Activated CD8-positive, alpha-beta memory T cell treated with anti-CD3 and anti-CD28 coated beads for 36 hours (primary cell): ENCODE measurements at regions not wholly inside any gene's neighbourhood (a gene's known extent, or its start where the extent isn't known, plus 50 kb on each side); places are given as distances from the start of the nearest gene placed in this dataset.

Experiments
- CTCF ChIA-PET: fragments of 350-600 bp; sonication (Branson Sonifier 250); formaldehyde crosslinking; loops from one replicate; lab custom pipeline; 2021; ENCODE audit warnings: antibody characterized with exemption; lab: Charles Lee
- POLR2A ChIA-PET: fragments of 350-600 bp; sonication (Branson Sonifier 250); formaldehyde crosslinking; loops from one replicate; lab custom pipeline; 2021; ENCODE audit warnings: antibody characterized with exemption; lab: Charles Lee

- CTCF ChIA-PET = no interaction called here
Measured at GRCh38 chr2:181114021-181114420, 133.6 kb downstream of the UBE2E3 start.

DNA sequence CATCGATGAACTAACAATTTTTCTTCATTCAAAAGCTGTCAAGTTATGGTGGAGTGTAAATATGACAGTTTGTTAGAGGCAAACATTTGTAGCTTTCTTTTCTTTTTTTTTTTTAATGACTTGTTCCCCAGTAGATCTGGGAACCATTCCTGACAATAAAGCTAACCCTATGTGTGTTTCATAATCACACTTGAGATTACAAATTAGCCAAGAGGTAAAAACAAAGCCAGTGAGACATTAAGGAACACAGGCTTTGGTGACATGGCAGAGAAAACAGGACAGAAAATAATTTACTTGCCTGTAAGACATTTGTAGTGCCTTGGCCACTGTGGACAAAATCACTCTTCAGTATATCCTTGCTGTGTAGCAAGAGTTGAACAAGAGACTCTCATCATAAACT is 135.9 kb downstream of the UBE2E3 start:
- ChIA-PET CTCF (no interaction called here), POLR2A (no interaction called here)

More at GRCh38 chr2:181114021-181114420, 133.6 kb downstream of the UBE2E3 start:
- POLR2A ChIA-PET = interaction anchor here (0.5 kb wide), 1 partner anchor 48 kb away, joined by 3 read pairs; no protein-coding TSS in a partner anchor

GRCh38 chr2:181117206-181117925 is 137.0 kb downstream of the UBE2E3 start:
- CTCF ChIA-PET = no interaction called here
- POLR2A ChIA-PET = no interaction called here

DNA sequence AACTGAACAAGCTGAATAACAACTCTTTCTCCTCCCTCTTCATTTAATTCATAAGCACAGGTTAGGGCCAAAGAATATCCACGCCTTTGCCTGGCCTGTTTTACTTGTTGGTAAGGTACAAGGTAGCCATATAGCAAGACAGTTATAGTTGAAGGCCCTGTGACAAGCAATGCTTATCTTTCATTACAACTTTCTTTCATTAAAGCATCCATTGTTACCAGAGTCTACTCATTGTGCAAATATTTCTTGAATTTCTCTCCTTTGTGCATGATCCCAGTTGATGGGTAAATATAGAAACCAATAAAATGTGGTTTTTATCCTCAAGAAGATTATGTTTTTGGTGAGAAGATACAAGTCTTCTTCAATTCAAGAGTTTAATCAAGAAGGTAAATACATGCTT is 140.2 kb downstream of the UBE2E3 start:
- ChIA-PET POLR2A (no interaction called here), CTCF (no interaction called here)

- ChIA-PET POLR2A (no interaction called here), CTCF (no interaction called here)
Measured at GRCh38 chr2:181121996-181122395, 141.6 kb downstream of the UBE2E3 start.

DNA sequence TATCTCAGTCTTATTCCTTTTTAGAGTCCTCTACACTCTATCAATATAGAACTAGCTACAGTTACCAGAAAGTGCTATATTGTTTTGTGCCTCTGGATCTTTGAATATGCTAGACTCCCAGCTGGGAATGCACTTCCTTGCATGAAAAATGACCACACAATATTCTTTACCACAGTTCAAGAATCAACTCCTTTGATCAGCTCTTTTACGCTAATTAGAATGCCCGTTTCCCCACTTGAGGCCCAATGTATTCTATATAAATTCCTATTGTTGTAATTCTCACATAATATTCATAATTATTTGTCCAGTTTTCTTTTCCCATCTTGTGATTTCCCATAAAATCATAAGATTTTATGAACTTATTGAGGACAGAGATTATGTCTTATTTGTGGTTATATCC is 142.2 kb downstream of the UBE2E3 start:
- CTCF ChIA-PET = no interaction called here
- POLR2A ChIA-PET = no interaction called here

- ChIA-PET CTCF (no interaction called here), POLR2A (no interaction called here)
Measured at GRCh38 chr2:181123798-181124231, 143.4 kb downstream of the UBE2E3 start.

DNA sequence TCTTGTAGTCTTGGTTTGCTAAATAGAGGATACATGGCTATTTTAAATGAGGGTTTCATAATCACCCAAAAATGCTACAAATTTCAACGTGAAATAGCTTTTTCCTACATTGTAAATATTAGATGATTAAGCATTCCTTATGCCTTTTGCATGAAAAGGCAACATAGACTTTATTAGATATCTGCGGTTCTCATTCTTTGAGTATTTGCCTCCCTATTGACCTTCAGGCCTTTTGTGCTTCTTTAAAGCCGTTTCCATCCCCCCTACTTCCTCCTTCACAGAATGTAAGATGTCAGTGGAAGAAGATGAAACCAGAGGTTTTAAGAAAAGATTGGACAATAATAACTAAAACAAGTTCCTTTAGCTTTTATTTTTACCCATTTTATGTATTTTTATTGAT is 144.1 kb downstream of the UBE2E3 start:
- CTCF ChIA-PET = interaction anchor here (0.7 kb wide), 1 partner anchor 16 kb away, joined by 3 read pairs; no protein-coding TSS in a partner anchor
- POLR2A ChIA-PET = no interaction called here

DNA sequence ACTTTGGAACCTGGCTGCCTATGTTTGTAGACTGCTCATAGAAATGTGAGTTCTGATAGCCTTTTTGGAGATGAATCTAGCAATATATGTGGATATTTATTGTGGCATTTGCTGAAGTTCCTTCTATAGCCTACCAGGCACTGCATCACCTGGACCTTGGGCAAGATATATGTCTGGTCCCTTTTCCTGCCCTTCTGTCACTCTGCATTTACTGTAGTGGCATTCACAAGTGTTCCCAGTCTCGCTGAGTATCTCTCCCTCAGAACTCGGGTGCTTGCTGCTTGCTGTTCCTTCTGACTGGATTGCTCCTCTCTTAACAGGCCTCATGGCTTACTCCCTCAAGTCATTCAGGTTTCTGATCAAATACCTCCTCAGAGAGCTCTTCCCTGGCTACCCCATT is 145.0 kb downstream of the UBE2E3 start:
- ChIA-PET CTCF (interaction anchor here (0.7 to 2.0 kb wide), 2 partner anchors 17 to 332 kb away, joined by 3 to 8 read pairs; partner anchors contain the start of gene ITGA4), POLR2A (interaction anchor here (1.5 kb wide), 1 partner anchor 19 kb away, joined by 3 read pairs; no protein-coding TSS in a partner anchor)

- ChIA-PET CTCF (interaction anchor here (1.2 to 2.0 kb wide), 3 partner anchors 17 to 331 kb away, joined by 3 to 8 read pairs (median 3); partner anchors contain the start of gene ITGA4), POLR2A (interaction anchor here (0.6 to 1.5 kb wide), 4 partner anchors 18 to 332 kb away, joined by 3 to 5 read pairs (median 3); no protein-coding TSS in a partner anchor)
Measured at GRCh38 chr2:181126311-181126868, 146.0 kb downstream of the UBE2E3 start.

GRCh38 chr2:181128199-181128598 is 147.8 kb downstream of the UBE2E3 start:
- ChIA-PET CTCF (interaction anchor here (0.7 to 1.4 kb wide), 6 partner anchors 13 to 329 kb away, joined by 3 to 5 read pairs (median 3); partner anchors contain the start of gene ITGA4), POLR2A (interaction anchor here (0.6 to 1.1 kb wide), 4 partner anchors 14 to 184 kb away, joined by 3 to 7 read pairs (median 3); no protein-coding TSS in a partner anchor)

GRCh38 chr2:181129364-181130056 is 149.1 kb downstream of the UBE2E3 start:
- POLR2A ChIA-PET = no interaction called here
- CTCF ChIA-PET = interaction anchor here (1.3 kb wide), 1 partner anchor 15 kb away, joined by 4 read pairs; no protein-coding TSS in a partner anchor

DNA sequence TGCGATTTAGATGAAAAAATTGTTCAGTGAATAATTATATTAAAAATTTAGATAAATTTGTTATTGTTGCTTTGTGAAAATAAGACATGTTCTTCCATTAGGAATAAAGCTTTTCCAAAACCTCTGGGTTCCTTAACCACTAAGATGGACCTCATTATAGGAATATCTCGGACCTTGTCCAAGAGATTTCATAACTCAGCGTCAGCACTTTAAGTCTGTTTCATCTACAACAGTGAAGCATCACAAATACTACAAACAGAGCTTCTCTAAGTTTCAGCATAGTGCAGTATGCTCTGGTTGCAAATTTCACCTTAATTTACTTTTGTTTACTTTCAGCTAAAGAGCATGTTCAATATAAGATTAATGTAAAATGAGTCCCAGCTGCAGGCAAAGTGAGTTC is 150.3 kb downstream of the UBE2E3 start:
- ChIA-PET POLR2A (no interaction called here), CTCF (interaction anchor here (1.0 to 1.7 kb wide), 2 partner anchors 11 to 25 kb away, joined by 4 read pairs; no protein-coding TSS in a partner anchor)

DNA sequence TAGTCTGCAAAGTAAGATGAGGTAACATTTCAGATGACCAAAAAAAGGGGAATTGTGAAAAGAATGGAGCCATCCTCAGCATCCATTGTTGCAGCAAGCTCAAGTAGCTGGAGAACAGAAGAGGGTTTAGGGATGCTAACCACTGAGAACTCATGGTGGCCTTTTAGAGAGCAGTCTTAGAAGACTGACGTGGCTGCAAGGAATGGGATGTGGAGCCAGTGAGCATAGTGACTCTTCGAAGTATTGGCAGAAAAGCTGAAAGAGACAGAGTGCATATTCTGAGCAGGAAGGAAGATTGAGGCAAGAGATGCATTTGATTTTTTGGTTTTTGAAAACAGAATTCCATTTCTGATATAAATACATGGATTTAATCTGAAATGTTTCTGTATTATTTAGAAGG is 151.2 kb downstream of the UBE2E3 start:
- CTCF ChIA-PET = interaction anchor here (0.8 to 1.7 kb wide), 3 partner anchors 9 to 26 kb away, joined by 3 to 4 read pairs (median 4); no protein-coding TSS in a partner anchor
- POLR2A ChIA-PET = no interaction called here

GRCh38 chr2:181138816-181139215 is 158.4 kb downstream of the UBE2E3 start:
- CTCF ChIA-PET = no interaction called here
- POLR2A ChIA-PET = no interaction called here

DNA sequence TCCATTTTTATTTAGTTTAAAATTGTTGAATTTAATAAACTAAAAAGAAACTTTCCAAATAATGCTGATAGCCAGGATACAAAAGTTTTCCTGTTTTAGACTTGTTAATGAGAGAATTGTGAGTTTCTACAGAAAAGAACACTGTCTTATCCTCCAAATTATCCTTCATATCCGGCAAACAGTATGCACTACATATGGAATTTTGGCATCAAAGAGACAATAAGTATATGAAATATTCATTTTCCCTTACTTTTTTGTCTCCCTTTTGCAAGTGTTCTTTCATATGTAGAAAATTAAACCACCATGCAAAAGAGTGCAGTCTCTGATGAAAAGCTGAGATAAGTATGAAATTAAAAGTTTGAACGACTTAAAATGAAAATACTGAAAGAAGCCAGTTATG is 159.4 kb downstream of the UBE2E3 start:
- POLR2A ChIA-PET = no interaction called here
- CTCF ChIA-PET = interaction anchor here (1.0 to 1.3 kb wide), 2 partner anchors 8 to 34 kb away, joined by 3 read pairs; no protein-coding TSS in a partner anchor

DNA sequence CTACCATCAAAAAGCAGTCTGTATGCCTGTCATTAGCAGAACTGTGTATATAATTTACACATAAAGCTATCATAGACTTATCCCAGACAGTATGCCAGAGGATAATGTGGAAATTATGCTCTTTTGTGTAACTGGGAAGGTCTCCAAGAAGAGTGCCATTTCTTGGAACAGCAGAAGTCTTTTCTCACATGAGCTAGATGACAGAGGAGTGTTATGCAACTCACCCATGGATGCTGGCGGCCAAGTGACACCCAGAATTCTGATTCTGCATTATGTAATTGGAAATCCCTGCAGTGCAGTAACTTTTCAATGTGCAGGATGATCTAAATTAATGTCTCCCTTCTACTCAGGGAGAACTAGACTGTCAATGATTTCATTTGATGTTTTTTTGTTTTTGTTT is 160.0 kb downstream of the UBE2E3 start:
- ChIA-PET CTCF (interaction anchor here (0.7 to 1.8 kb wide), 4 partner anchors 9 to 161 kb away, joined by 3 to 5 read pairs (median 3); no protein-coding TSS in a partner anchor), POLR2A (no interaction called here)

GRCh38 chr2:181140928-181141327 is 160.5 kb downstream of the UBE2E3 start:
- CTCF ChIA-PET = interaction anchor here (0.7 to 1.8 kb wide), 5 partner anchors 9 to 160 kb away, joined by 3 to 5 read pairs (median 3); no protein-coding TSS in a partner anchor
- POLR2A ChIA-PET = no interaction called here

DNA sequence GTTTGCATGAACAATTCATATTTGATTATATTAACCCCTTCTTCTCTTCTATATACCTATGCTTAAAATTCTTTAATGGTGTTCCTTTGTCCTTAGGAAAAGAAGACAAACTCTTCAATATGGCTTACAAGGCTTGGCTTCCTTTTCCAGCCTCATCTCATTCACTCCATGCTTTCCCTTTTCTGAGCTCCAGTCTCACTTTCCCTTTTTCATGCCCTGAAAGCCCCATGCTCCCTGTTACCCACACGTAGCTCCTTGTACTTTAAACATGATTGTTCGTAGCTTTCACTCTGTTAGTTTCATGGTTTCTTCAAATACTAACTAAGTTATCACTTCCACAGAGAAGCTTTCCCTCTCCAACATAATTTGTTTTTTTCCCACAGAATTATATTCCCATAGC is 161.3 kb downstream of the UBE2E3 start:
- ChIA-PET POLR2A (interaction anchor here (0.6 kb wide), 1 partner anchor 14 kb away, joined by 3 read pairs; no protein-coding TSS in a partner anchor), CTCF (interaction anchor here (1.1 to 1.8 kb wide), 3 partner anchors 11 to 37 kb away, joined by 3 to 5 read pairs (median 4); no protein-coding TSS in a partner anchor)
